ENCODE measurements at regions not wholly inside any gene's neighbourhood (a gene's known extent, or its start where the extent isn't known, plus 50 kb on each side); places are given as distances from the start of the nearest gene placed in this dataset.

- H3K9me3 Mint-ChIP-seq, result peaks cover 0 to 13% (median 7%) of the 10 kb centered on the region in 6 donors
- no peak overlapping the region for H3K27ac Mint-ChIP-seq
- H3K4me3 Mint-ChIP-seq, result no peak overlapping the region
- H3K4me1 Mint-ChIP-seq, result no peaks in the 10 kb centered on the region
- H3K36me3 Mint-ChIP-seq, result no peaks in the 10 kb centered on the region
- H3K27me3 Mint-ChIP-seq (ENCODE audit: low read depth in 3 of 3), result peaks cover 0 to 1% (median 0%) of the 10 kb centered on the region in 3 donors
- no peak for DNase-seq
Observed at GRCh38 chr6:50147371-50147770, 97.6 kb upstream of the DEFB112 start.

GRCh38 chr6:50180646-50181045, 130.9 kb upstream of the DEFB112 start:
- no peak overlapping the region for H3K27ac Mint-ChIP-seq
- peaks cover 6 to 51% (median 22%) of the 10 kb centered on the region in 6 donors for H3K9me3 Mint-ChIP-seq
- DNase-seq, result no peak
- H3K27me3 Mint-ChIP-seq (ENCODE audit: low read depth in 3 of 3), result peaks cover 0 to 2% (median 1%) of the 10 kb centered on the region in 3 donors
- H3K4me1 Mint-ChIP-seq, result no peaks in the 10 kb centered on the region
- H3K4me3 Mint-ChIP-seq, result no peak overlapping the region
- peaks cover 0 to 5% (median 0%) of the 10 kb centered on the region in 3 donors for H3K36me3 Mint-ChIP-seq

GRCh38 chr6:50185006-50185405, 135.3 kb upstream of the DEFB112 start:
- H3K27ac Mint-ChIP-seq, result no peak overlapping the region
- peaks cover 0 to 3% (median 0%) of the 10 kb centered on the region in 3 donors for H3K27me3 Mint-ChIP-seq (ENCODE audit: low read depth in 3 of 3)
- peaks cover 0 to 5% (median 0%) of the 10 kb centered on the region in 3 donors for H3K36me3 Mint-ChIP-seq
- peaks cover 2 to 28% (median 15%) of the 10 kb centered on the region in 6 donors for H3K9me3 Mint-ChIP-seq
- DNase-seq, result no peak
- H3K4me3 Mint-ChIP-seq, result no peak overlapping the region
- H3K4me1 Mint-ChIP-seq, result no peaks in the 10 kb centered on the region

- DNase-seq, result no peak
- no peak overlapping the region for H3K4me3 Mint-ChIP-seq
- peaks cover 0 to 3% (median 0%) of the 10 kb centered on the region in 3 donors for H3K27me3 Mint-ChIP-seq (ENCODE audit: low read depth in 3 of 3)
- H3K27ac Mint-ChIP-seq, result no peak overlapping the region
- peaks cover 4 to 50% (median 13%) of the 10 kb centered on the region in 6 donors for H3K9me3 Mint-ChIP-seq
- no peaks in the 10 kb centered on the region for H3K4me1 Mint-ChIP-seq
- H3K36me3 Mint-ChIP-seq, result no peaks in the 10 kb centered on the region
Observed at GRCh38 chr6:50187351-50187921, 137.7 kb upstream of the DEFB112 start.

- H3K4me3 Mint-ChIP-seq, result no peak overlapping the region
- H3K9me3 Mint-ChIP-seq, result peaks cover 0 to 18% (median 11%) of the 10 kb centered on the region in 6 donors
- DNase-seq, result no peak
- no peaks in the 10 kb centered on the region for H3K4me1 Mint-ChIP-seq
- H3K27me3 Mint-ChIP-seq (ENCODE audit: low read depth in 3 of 3), result peaks cover 0 to 8% (median 3%) of the 10 kb centered on the region in 3 donors
- H3K36me3 Mint-ChIP-seq, result no peaks in the 10 kb centered on the region
- H3K27ac Mint-ChIP-seq, result no peak overlapping the region
Observed at GRCh38 chr6:50198245-50198644, 148.5 kb upstream of the DEFB112 start.

GRCh38 chr6:50202766-50203165, 153.0 kb upstream of the DEFB112 start:
- no peaks in the 10 kb centered on the region for H3K4me1 Mint-ChIP-seq
- no peak for DNase-seq
- H3K36me3 Mint-ChIP-seq, result no peaks in the 10 kb centered on the region
- H3K9me3 Mint-ChIP-seq, result peaks cover 1 to 23% (median 10%) of the 10 kb centered on the region in 6 donors
- peaks cover 0 to 4% (median 2%) of the 10 kb centered on the region in 3 donors for H3K27me3 Mint-ChIP-seq (ENCODE audit: low read depth in 3 of 3)
- no peak overlapping the region for H3K27ac Mint-ChIP-seq
- no peak overlapping the region for H3K4me3 Mint-ChIP-seq

GRCh38 chr6:50211582-50211981, 161.9 kb upstream of the DEFB112 start:
- H3K27me3 Mint-ChIP-seq (ENCODE audit: low read depth in 3 of 3), result peaks cover 0 to 2% (median 0%) of the 10 kb centered on the region in 3 donors
- no peak overlapping the region for H3K4me3 Mint-ChIP-seq
- peaks cover 3 to 22% (median 11%) of the 10 kb centered on the region in 6 donors for H3K9me3 Mint-ChIP-seq
- no peak for DNase-seq
- no peaks in the 10 kb centered on the region for H3K36me3 Mint-ChIP-seq
- no peaks in the 10 kb centered on the region for H3K4me1 Mint-ChIP-seq
- H3K27ac Mint-ChIP-seq, result no peak overlapping the region

GRCh38 chr6:50213146-50213545, 163.4 kb upstream of the DEFB112 start:
- Mint-ChIP-seq H3K9me3 (peaks cover 0 to 12% (median 8%) of the 10 kb centered on the region in 6 donors), H3K27ac (no peak overlapping the region), H3K27me3 (ENCODE audit: low read depth in 3 of 3) (peaks cover 0 to 3% (median 2%) of the 10 kb centered on the region in 3 donors), H3K4me1 (no peaks in the 10 kb centered on the region), H3K36me3 (no peaks in the 10 kb centered on the region), H3K4me3 (no peak overlapping the region)
- no peak for DNase-seq

- no peak overlapping the region for H3K4me3 Mint-ChIP-seq
- DNase-seq, result no peak
- H3K9me3 Mint-ChIP-seq, result peaks cover 0 to 13% (median 5%) of the 10 kb centered on the region in 6 donors
- no peak overlapping the region for H3K27ac Mint-ChIP-seq
- no peaks in the 10 kb centered on the region for H3K36me3 Mint-ChIP-seq
- no peaks in the 10 kb centered on the region for H3K4me1 Mint-ChIP-seq
- peaks cover 0 to 3% (median 0%) of the 10 kb centered on the region in 3 donors for H3K27me3 Mint-ChIP-seq (ENCODE audit: low read depth in 3 of 3)
Observed at GRCh38 chr6:50214937-50215336, 165.2 kb upstream of the DEFB112 start.

GRCh38 chr6:50217841-50218240, 168.1 kb upstream of the DEFB112 start:
- peaks cover 0 to 3% (median 0%) of the 10 kb centered on the region in 3 donors for H3K36me3 Mint-ChIP-seq
- no peak for DNase-seq
- peaks cover 0 to 36% (median 8%) of the 10 kb centered on the region in 6 donors for H3K9me3 Mint-ChIP-seq
- no peaks in the 10 kb centered on the region for H3K4me1 Mint-ChIP-seq
- H3K4me3 Mint-ChIP-seq, result no peak overlapping the region
- peaks cover 0 to 3% (median 1%) of the 10 kb centered on the region in 3 donors for H3K27me3 Mint-ChIP-seq (ENCODE audit: low read depth in 3 of 3)
- no peak overlapping the region for H3K27ac Mint-ChIP-seq

GRCh38 chr6:50236164-50236563, 186.4 kb upstream of the DEFB112 start:
- DNase-seq, result no peak
- Mint-ChIP-seq H3K9me3 (peaks cover 6 to 28% (median 14%) of the 10 kb centered on the region in 6 donors), H3K27ac (no peak overlapping the region), H3K4me1 (no peaks in the 10 kb centered on the region), H3K4me3 (no peak overlapping the region), H3K27me3 (ENCODE audit: low read depth in 3 of 3) (peaks cover 0 to 2% (median 1%) of the 10 kb centered on the region in 3 donors), H3K36me3 (no peaks in the 10 kb centered on the region)

GRCh38 chr6:50239853-50240252, 190.1 kb upstream of the DEFB112 start:
- H3K4me1 Mint-ChIP-seq, result no peaks in the 10 kb centered on the region
- peaks cover 7 to 31% (median 17%) of the 10 kb centered on the region in 6 donors for H3K9me3 Mint-ChIP-seq
- peaks cover 0 to 6% (median 0%) of the 10 kb centered on the region in 3 donors for H3K36me3 Mint-ChIP-seq
- peaks cover 0 to 2% (median 1%) of the 10 kb centered on the region in 3 donors for H3K27me3 Mint-ChIP-seq (ENCODE audit: low read depth in 3 of 3)
- H3K4me3 Mint-ChIP-seq, result no peak overlapping the region
- no peak overlapping the region for H3K27ac Mint-ChIP-seq
- DNase-seq, result no peak

GRCh38 chr6:50240986-50241385, 191.3 kb upstream of the DEFB112 start:
- H3K4me3 Mint-ChIP-seq, result no peak overlapping the region
- peaks cover 0 to 6% (median 0%) of the 10 kb centered on the region in 3 donors for H3K36me3 Mint-ChIP-seq
- DNase-seq, result no peak
- H3K4me1 Mint-ChIP-seq, result no peaks in the 10 kb centered on the region
- peaks cover 0 to 2% (median 1%) of the 10 kb centered on the region in 3 donors for H3K27me3 Mint-ChIP-seq (ENCODE audit: low read depth in 3 of 3)
- H3K27ac Mint-ChIP-seq, result no peak overlapping the region
- peaks cover 7 to 28% (median 16%) of the 10 kb centered on the region in 6 donors for H3K9me3 Mint-ChIP-seq

- no peaks in the 10 kb centered on the region for H3K27me3 Mint-ChIP-seq (ENCODE audit: low read depth in 3 of 3)
- H3K9me3 Mint-ChIP-seq, result peaks cover 8 to 27% (median 14%) of the 10 kb centered on the region in 6 donors
- no peak for DNase-seq
- no peak overlapping the region for H3K4me3 Mint-ChIP-seq
- H3K27ac Mint-ChIP-seq, result no peak overlapping the region
- no peaks in the 10 kb centered on the region for H3K4me1 Mint-ChIP-seq
- H3K36me3 Mint-ChIP-seq, result no peaks in the 10 kb centered on the region
Observed at GRCh38 chr6:50249493-50249892, 199.8 kb upstream of the DEFB112 start.

GRCh38 chr6:50257322-50257721, 207.6 kb upstream of the DEFB112 start:
- no peak for DNase-seq
- Mint-ChIP-seq H3K4me3 (no peak overlapping the region), H3K27me3 (ENCODE audit: low read depth in 3 of 3) (peaks cover 0 to 1% (median 0%) of the 10 kb centered on the region in 3 donors), H3K27ac (no peak overlapping the region), H3K9me3 (peaks cover 13 to 46% (median 18%) of the 10 kb centered on the region in 6 donors), H3K36me3 (no peaks in the 10 kb centered on the region), H3K4me1 (no peaks in the 10 kb centered on the region)

All from immature natural killer cell (primary cell).